ENCODE measurements at regions not wholly inside any gene's neighbourhood (a gene's known extent, or its start where the extent isn't known, plus 50 kb on each side); places are given as distances from the start of the nearest gene placed in this dataset.

DNA sequence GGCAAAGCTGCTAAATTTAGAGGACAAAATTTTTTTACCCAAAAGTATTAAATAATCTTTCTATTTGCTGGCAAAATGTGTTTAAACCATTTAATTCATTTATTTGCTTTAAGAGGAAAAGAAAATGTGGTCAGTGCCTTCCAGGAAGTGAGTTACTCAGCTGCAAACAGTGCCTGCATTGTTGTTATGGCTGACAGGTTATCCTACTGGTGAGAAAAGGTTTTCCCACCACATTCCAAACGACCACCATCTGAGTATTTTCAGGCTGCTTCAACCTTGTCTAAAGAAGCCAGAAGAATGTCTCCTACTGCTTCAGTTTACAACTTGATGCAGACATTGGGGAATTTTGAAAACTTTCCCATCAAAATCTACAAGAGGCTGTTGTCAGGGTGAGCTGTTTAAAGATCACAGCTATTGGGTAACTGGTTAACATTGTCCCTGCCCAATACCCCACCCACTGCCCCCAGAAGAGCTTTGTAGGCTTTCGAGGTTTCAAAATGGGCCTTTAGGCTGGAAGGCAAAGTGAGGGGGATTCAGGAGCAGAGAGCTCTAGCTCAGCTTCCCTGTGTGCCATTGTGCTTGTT, 461.3 kb upstream of the FANCL start:
- Histone ChIP-seq H4K5ac (ENCODE audit: insufficient read length, low read depth, low read length) (no peak overlapping the region), H3K56ac (replicated peaks; ENCODE audit: insufficient read length, low read depth, low read length) (no peak overlapping the region), H3K4me3 (ENCODE audit: extremely low read depth in 1 of 4, insufficient read depth in 2 of 4, low read depth in 3 of 4, low read length in 4 of 4) (no peak overlapping the region), H2BK120ac (replicated peaks; ENCODE audit: low read depth, low read length) (no peak overlapping the region), H3K27me3 (replicated peaks in 1 of 4; ENCODE audit: control insufficient read depth in 3 of 4, extremely low read depth in 1 of 4, insufficient read depth in 3 of 4, low read length in 3 of 4) (no peaks in the 10 kb centered on the region), H3K36me3 (ENCODE audit: control insufficient read depth in 2 of 4, insufficient read depth in 4 of 4, low read length in 3 of 4) (no peaks in the 10 kb centered on the region), H3K79me1 (ENCODE audit: low read depth, low read length) (no peaks in the 10 kb centered on the region), H3K14ac (ENCODE audit: insufficient read length) (no peak overlapping the region), H3K18ac (ENCODE audit: extremely low read depth, low read length) (no peak overlapping the region), H2BK12ac (ENCODE audit: low read depth, low read length) (no peak overlapping the region; the same call in 1 of the 2 replicates), H3K4me2 (ENCODE audit: insufficient read depth in 1 of 2, low read depth in 2 of 2, low read length in 2 of 2) (no peak overlapping the region), H2BK20ac (ENCODE audit: low read length) (no peak overlapping the region), H2BK5ac (ENCODE audit: low read depth, low read length) (no peak overlapping the region), H2BK15ac (ENCODE audit: low read length) (no peak overlapping the region), H3K4me1 (replicated peaks in 1 of 4; ENCODE audit: control insufficient read depth in 3 of 4, insufficient read depth in 4 of 4, low read length in 3 of 4) (peaks cover 0 to 4% (median 0%) of the 10 kb centered on the region in 4 experiments; a peak in 1 of 7 replicates), H3K23me2 (ENCODE audit: low read depth, low read length) (no peaks in the 10 kb centered on the region), H4K20me1 (replicated peaks in 1 of 2; ENCODE audit: control insufficient read depth in 1 of 2, insufficient read depth in 2 of 2, low read length in 2 of 2) (no peaks in the 10 kb centered on the region), H4K91ac (replicated peaks; ENCODE audit: insufficient read length, low read length) (no peak overlapping the region), H3K27ac (ENCODE audit: low read depth, low read length) (no peak overlapping the region), H3K79me2 (ENCODE audit: control insufficient read depth in 1 of 2, insufficient read depth in 2 of 2, low read length in 2 of 2) (no peaks in the 10 kb centered on the region), H3K23ac (ENCODE audit: insufficient read length) (no peak overlapping the region), H2AK5ac (ENCODE audit: low read depth, low read length) (no peak overlapping the region), H2AFZ (ENCODE audit: low read length) (no peak overlapping the region), H3K9ac (replicated peaks in 1 of 4; ENCODE audit: extremely low read depth in 1 of 4, low read depth in 3 of 4, low read length in 3 of 4) (no peak overlapping the region), H3K9me3 (ENCODE audit: insufficient read depth in 2 of 2, low read depth in 1 of 2, low read length in 1 of 2) (no peaks in the 10 kb centered on the region), H4K8ac (ENCODE audit: extremely low read depth, insufficient read depth, low read length) (no peak overlapping the region), H3K4ac (replicated peaks; ENCODE audit: insufficient read length, low read depth, low read length) (no peak overlapping the region)
- FAIRE-seq (no peak), DNase-seq (ENCODE audit: low read depth in 1 of 2, low spot score in 2 of 2) (no peak)
- WGBS, 2 experiments (ENCODE audit: extremely low coverage in 1 of 2, insufficient coverage in 1 of 2, insufficient read length in 1 of 2, insufficient replicate concordance in 2 of 2, low coverage in 1 of 2, low lambda C conversion rate in 2 of 2, missing lambda C conversion rate in 1 of 2), result 55% methylated on average over 2 of the region's 2 CpGs; no CpG with 5 or more reads in 1 of the 2 experiments
- POLR2A ChIA-PET (ENCODE audit: partially characterized antibody), result no interaction called here
- CTCF ChIA-PET (ENCODE audit: partially characterized antibody), result interaction anchor here (0.7 to 1.4 kb wide), 3 partner anchors 9 to 35 kb away, joined by 3 to 4 read pairs (median 3); no protein-coding TSS in a partner anchor
- TF ChIP-seq TEAD4 (IDR thresholded peaks at IDR 0.05; ENCODE audit: low read depth, low read length) (0 out of 2 replicates have a peak, but pooled peaks have one; percentile 54), EZH2 (IDR thresholded peaks at IDR 0.05; ENCODE audit: low read depth, low read length, severe bottlenecking) (no peak)
- TF ChIP-seq, protein P1, sequence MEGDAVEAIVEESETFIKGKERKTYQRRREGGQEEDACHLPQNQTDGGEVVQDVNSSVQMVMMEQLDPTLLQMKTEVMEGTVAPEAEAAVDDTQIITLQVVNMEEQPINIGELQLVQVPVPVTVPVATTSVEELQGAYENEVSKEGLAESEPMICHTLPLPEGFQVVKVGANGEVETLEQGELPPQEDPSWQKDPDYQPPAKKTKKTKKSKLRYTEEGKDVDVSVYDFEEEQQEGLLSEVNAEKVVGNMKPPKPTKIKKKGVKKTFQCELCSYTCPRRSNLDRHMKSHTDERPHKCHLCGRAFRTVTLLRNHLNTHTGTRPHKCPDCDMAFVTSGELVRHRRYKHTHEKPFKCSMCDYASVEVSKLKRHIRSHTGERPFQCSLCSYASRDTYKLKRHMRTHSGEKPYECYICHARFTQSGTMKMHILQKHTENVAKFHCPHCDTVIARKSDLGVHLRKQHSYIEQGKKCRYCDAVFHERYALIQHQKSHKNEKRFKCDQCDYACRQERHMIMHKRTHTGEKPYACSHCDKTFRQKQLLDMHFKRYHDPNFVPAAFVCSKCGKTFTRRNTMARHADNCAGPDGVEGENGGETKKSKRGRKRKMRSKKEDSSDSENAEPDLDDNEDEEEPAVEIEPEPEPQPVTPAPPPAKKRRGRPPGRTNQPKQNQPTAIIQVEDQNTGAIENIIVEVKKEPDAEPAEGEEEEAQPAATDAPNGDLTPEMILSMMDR (IDR thresholded peaks at IDR 0.05; ENCODE audit: control extremely low read depth in 1 of 3, insufficient read depth in 1 of 3, low read depth in 1 of 3, low read length in 3 of 3), result peak in 1 of 3 experiments; percentile 14; a peak in 1 of 4 replicates
